ENCODE measurements at regions not wholly inside any gene's neighbourhood (a gene's known extent, or its start where the extent isn't known, plus 50 kb on each side); places are given as distances from the start of the nearest gene placed in this dataset.

DNA sequence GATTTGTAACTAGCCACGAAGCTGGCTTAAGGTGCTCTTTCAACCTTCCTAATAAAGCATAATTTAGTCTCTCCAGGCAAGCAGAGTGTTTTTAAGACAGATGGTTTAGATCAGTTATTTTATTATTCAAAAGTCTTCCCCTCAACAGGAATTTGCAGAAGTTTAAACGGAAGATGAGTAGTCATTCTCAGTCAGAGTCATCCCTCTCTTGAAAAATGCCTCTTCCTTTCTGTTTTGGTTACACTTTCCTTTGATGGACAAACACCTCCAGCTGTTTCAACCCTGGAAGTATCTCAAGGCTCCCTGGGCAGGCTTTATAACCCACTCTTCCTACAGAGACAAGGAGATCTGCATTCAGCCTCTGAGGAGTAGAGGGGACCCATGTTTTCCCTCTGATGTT, 60.3 kb upstream of the POU2AF2 start:
- ATAC-seq (no peak), DNase-seq (ENCODE audit: low read depth, low spot score) (no peak), FAIRE-seq (no peak)
- H2AFZ ChIP-seq (ENCODE audit: control insufficient read depth, low read depth, low read length) = no peak overlapping the region
- ChIA-PET SMC1A (ENCODE audit: uncharacterized antibody, unreplicated experiment) (interaction anchor here (0.6 kb wide), 1 partner anchor 24 kb away, joined by 3 read pairs; no protein-coding TSS in a partner anchor), POLR2A (no interaction called here), CTCF (no interaction called here), RAD21 (ENCODE audit: unreplicated experiment) (no interaction called here)
- no peak for TF ChIP-seq WRNIP1 (IDR thresholded peaks at IDR 0.05; ENCODE audit: borderline replicate concordance, low read depth, low read length)
- H4K20me1 ChIP-seq (ENCODE audit: control insufficient read depth, insufficient read depth) = no peaks in the 10 kb centered on the region
- no peaks in the 10 kb centered on the region for H3K79me2 ChIP-seq (ENCODE audit: control insufficient read depth, insufficient read depth, low read length)
- H3K27me3 ChIP-seq (replicated peaks in 1 of 2; ENCODE audit: control insufficient read depth in 2 of 2, insufficient read depth in 2 of 2, low read length in 1 of 2) = no peaks in the 10 kb centered on the region
- H3K4me1 ChIP-seq (ENCODE audit: control insufficient read depth, insufficient read depth, low read length) = no peaks in the 10 kb centered on the region
- intact Hi-C loops (cut with micrococcal nuclease; ENCODE audit: unreplicated experiment) (no loop called here), in situ Hi-C loops (cut with MboI) (no loop called here)
- WGBS (ENCODE audit: insufficient coverage, insufficient replicate concordance, low lambda C conversion rate, missing lambda C conversion rate) = 0% methylated on average over 2 of the region's 2 CpGs
- no TSS peak for BruUV-seq (replicated peaks)
- no peak overlapping the region for H3K27ac ChIP-seq (ENCODE audit: control insufficient read depth, insufficient read depth)
- H3K9ac ChIP-seq (ENCODE audit: control insufficient read depth, insufficient read depth, low read length) = no peak overlapping the region
- no peak overlapping the region for H3K4me2 ChIP-seq (ENCODE audit: control insufficient read depth, insufficient read depth)
- no peaks in the 10 kb centered on the region; the same call in 2 of the 3 replicates for H3K9me3 ChIP-seq (replicated peaks; ENCODE audit: control insufficient read depth, insufficient read depth, low read length)
- H3K36me3 ChIP-seq (ENCODE audit: control insufficient read depth in 2 of 2, insufficient read depth in 2 of 2, low read length in 1 of 2) = no peaks in the 10 kb centered on the region
- H3K4me3 ChIP-seq = no peak overlapping the region

DNA sequence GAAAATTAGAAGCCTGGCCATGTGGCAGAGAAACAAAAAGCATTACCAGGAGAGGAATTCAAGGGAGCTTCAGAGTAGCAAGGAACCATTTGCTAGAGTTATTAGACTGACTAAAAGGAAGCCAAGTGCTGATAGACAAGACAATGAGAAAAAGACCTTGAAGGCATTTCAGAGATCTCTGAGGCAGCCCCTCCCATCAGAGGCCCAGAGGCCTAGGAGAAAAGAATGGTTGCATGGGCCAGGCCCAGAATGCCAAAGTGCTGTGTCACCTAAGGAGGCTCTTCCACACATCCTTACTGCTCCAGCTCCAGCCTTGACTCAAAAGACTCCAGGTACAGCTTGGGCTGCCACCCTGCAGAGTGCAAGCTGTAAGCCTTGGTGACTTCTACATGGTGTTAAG, 61.8 kb upstream of the POU2AF2 start:
- no peaks in the 10 kb centered on the region for H3K79me2 ChIP-seq (ENCODE audit: control insufficient read depth, insufficient read depth, low read length)
- no peak for ATAC-seq
- intact Hi-C loops (cut with micrococcal nuclease; ENCODE audit: unreplicated experiment) (no loop called here), in situ Hi-C loops (cut with MboI) (no loop called here)
- FAIRE-seq = no peak
- DNase-seq (ENCODE audit: low read depth, low spot score) = no peak
- no peaks in the 10 kb centered on the region for H3K27me3 ChIP-seq (replicated peaks in 1 of 2; ENCODE audit: control insufficient read depth in 2 of 2, insufficient read depth in 2 of 2, low read length in 1 of 2)
- ChIA-PET RAD21 (ENCODE audit: unreplicated experiment) (no interaction called here), POLR2A (no interaction called here), SMC1A (ENCODE audit: uncharacterized antibody, unreplicated experiment) (no interaction called here), CTCF (no interaction called here)
- no peak overlapping the region for H2AFZ ChIP-seq (ENCODE audit: control insufficient read depth, low read depth, low read length)
- peaks cover 11% of the 10 kb centered on the region for H3K4me1 ChIP-seq (ENCODE audit: control insufficient read depth, insufficient read depth, low read length)
- TF ChIP-seq PML (IDR thresholded peaks at IDR 0.05; ENCODE audit: low read length) = no peak
- TF ChIP-seq, protein P1, sequence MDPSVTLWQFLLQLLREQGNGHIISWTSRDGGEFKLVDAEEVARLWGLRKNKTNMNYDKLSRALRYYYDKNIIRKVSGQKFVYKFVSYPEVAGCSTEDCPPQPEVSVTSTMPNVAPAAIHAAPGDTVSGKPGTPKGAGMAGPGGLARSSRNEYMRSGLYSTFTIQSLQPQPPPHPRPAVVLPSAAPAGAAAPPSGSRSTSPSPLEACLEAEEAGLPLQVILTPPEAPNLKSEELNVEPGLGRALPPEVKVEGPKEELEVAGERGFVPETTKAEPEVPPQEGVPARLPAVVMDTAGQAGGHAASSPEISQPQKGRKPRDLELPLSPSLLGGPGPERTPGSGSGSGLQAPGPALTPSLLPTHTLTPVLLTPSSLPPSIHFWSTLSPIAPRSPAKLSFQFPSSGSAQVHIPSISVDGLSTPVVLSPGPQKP (IDR thresholded peaks at IDR 0.05; ENCODE audit: low read depth, low read length) = no peak
- no TSS peak for BruUV-seq (replicated peaks)
- H3K9me3 ChIP-seq (replicated peaks; ENCODE audit: control insufficient read depth, insufficient read depth, low read length) = no peaks in the 10 kb centered on the region; the same call in 2 of the 3 replicates
- H3K9ac ChIP-seq (ENCODE audit: control insufficient read depth, insufficient read depth, low read length) = no peak overlapping the region
- no peak overlapping the region for H3K4me3 ChIP-seq
- H3K36me3 ChIP-seq (ENCODE audit: control insufficient read depth in 2 of 2, insufficient read depth in 2 of 2, low read length in 1 of 2) = no peaks in the 10 kb centered on the region
- no peak overlapping the region for H3K27ac ChIP-seq (ENCODE audit: control insufficient read depth, insufficient read depth)
- H4K20me1 ChIP-seq (ENCODE audit: control insufficient read depth, insufficient read depth) = no peaks in the 10 kb centered on the region
- H3K4me2 ChIP-seq (ENCODE audit: control insufficient read depth, insufficient read depth) = no peak overlapping the region

Measured in GM12878 (cell line).